ENCODE measurements at regions not wholly inside any gene's neighbourhood (a gene's known extent, or its start where the extent isn't known, plus 50 kb on each side); places are given as distances from the start of the nearest gene placed in this dataset.
"Not testable (repeated sequence)": the region's sequence is repeated elsewhere in the genome, so short reads cannot be mapped to it uniquely, and the experiment has no call there.

- not testable (repeated sequence) for TF ChIP-seq CTCF (IDR thresholded peaks at IDR 0.05 in 8 of 11, conservative IDR thresholded peaks at IDR 0.05 in 3 of 11); POLR2A (IDR thresholded peaks at IDR 0.05)
Observed at GRCh38 chr1:242973341-242973740, 281.7 kb downstream of the CEP170 start.

Measured in spleen (tissue), 7 donors.